G401 (cell line): ENCODE measurements at regions not wholly inside any gene's neighbourhood (a gene's known extent, or its start where the extent isn't known, plus 50 kb on each side); places are given as distances from the start of the nearest gene placed in this dataset.
A peak's percentile ranks its signal among the peaks of the same experiment; 100 is the strongest.

Source experiments
- DNase-seq: peaks from one replicate; pipeline ENCODE4 v3.0.0-alpha.2; 2015; ENCODE audit warnings: low spot score
- in situ Hi-C: cut with HindIII; loops from 2 replicates; pipeline ENCODE4 v1.10.0; 2016; ENCODE audit warnings: low sequenced_read_pairs, mixed read lengths

- in situ Hi-C loops = no loop called here
- peak; percentile 3 for DNase-seq
These were observed 139.3 kb upstream of the HMCN1 start for GRCh38 chr1:185594786-185595410.

- in situ Hi-C loops = no loop called here
These were observed 140.9 kb upstream of the HMCN1 start for GRCh38 chr1:185593271-185593670.

GRCh38 chr1:185585770-185586169 lies 148.4 kb upstream of the HMCN1 start:
- DNase-seq = no peak

More at GRCh38 chr1:185593271-185593670, 140.9 kb upstream of the HMCN1 start:
- DNase-seq = no peak

GRCh38 chr1:185581961-185582725 lies 152.0 kb upstream of the HMCN1 start:
- no peak for DNase-seq
- in situ Hi-C loops = no loop called here

More at GRCh38 chr1:185585770-185586169, 148.4 kb upstream of the HMCN1 start:
- in situ Hi-C loops = no loop called here

GRCh38 chr1:185581020-185581419 lies 153.2 kb upstream of the HMCN1 start:
- in situ Hi-C loops = no loop called here
- DNase-seq = no peak

- no peak for DNase-seq
- in situ Hi-C loops = no loop called here
These were observed 155.9 kb upstream of the HMCN1 start for GRCh38 chr1:185578293-185578692.

GRCh38 chr1:185574139-185574875 lies 159.9 kb upstream of the HMCN1 start:
- in situ Hi-C loops = no loop called here
- no peak for DNase-seq

GRCh38 chr1:185573677-185574076 lies 160.5 kb upstream of the HMCN1 start:
- no peak for DNase-seq
- in situ Hi-C loops = no loop called here

GRCh38 chr1:185573162-185573561 lies 161.0 kb upstream of the HMCN1 start:
- in situ Hi-C loops = no loop called here

GRCh38 chr1:185570962-185571361 lies 163.2 kb upstream of the HMCN1 start:
- in situ Hi-C loops = no loop called here

More at GRCh38 chr1:185573162-185573561, 161.0 kb upstream of the HMCN1 start:
- no peak for DNase-seq

GRCh38 chr1:185568155-185569123 lies 165.8 kb upstream of the HMCN1 start:
- DNase-seq = no peak
- in situ Hi-C loops = no loop called here

More at GRCh38 chr1:185570962-185571361, 163.2 kb upstream of the HMCN1 start:
- no peak for DNase-seq

GRCh38 chr1:185567440-185567839 lies 166.8 kb upstream of the HMCN1 start:
- no peak for DNase-seq
- in situ Hi-C loops = no loop called here

- no peak for DNase-seq
- in situ Hi-C loops = no loop called here
These were observed 167.2 kb upstream of the HMCN1 start for GRCh38 chr1:185566995-185567394.

GRCh38 chr1:185565302-185565701 lies 168.9 kb upstream of the HMCN1 start:
- in situ Hi-C loops = no loop called here
- DNase-seq = peak; percentile 34

- no peak for DNase-seq
- in situ Hi-C loops = no loop called here
These were observed 169.4 kb upstream of the HMCN1 start for GRCh38 chr1:185564816-185565215.

GRCh38 chr1:185562461-185563359 lies 171.5 kb upstream of the HMCN1 start:
- in situ Hi-C loops = no loop called here
- no peak for DNase-seq

- DNase-seq = no peak
- in situ Hi-C loops = no loop called here
These were observed 172.6 kb upstream of the HMCN1 start for GRCh38 chr1:185561629-185562028.

- in situ Hi-C loops = no loop called here
- DNase-seq = no peak
These were observed 173.4 kb upstream of the HMCN1 start for GRCh38 chr1:185560760-185561159.
